ENCODE measurements at regions not wholly inside any gene's neighbourhood (a gene's known extent, or its start where the extent isn't known, plus 50 kb on each side); places are given as distances from the start of the nearest gene placed in this dataset.

DNA sequence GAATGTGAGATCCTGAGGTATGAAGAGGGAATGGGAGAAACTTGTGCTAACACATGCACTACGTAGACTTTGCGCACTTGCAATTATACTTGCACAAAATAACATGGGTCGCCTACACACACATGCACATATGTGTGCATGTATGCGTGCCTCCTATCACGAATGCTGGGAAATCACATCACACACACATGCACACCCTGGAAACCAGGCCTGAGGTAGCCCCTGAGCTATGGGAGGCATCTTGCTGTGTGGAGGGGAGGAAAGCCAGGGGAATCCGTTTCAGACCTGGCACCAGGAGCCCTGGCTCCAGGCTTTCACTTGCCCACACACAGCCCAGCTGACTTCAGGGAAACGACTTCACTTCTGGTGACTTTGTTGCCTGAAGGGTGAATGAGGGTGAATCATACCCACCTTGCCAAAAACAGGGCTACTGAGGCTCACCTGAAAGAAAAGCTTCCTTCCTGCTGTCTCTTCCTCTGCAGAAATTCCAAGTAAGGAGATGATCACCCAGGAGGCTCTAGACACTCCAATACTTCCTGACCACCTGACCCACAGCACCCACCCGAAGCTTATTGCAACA is 136.0 kb upstream of the NGF start:
- no peak for TF ChIP-seq EZH2 (IDR thresholded peaks at IDR 0.05; ENCODE audit: borderline replicate concordance, low read length)
- TF ChIP-seq, protein P1, sequence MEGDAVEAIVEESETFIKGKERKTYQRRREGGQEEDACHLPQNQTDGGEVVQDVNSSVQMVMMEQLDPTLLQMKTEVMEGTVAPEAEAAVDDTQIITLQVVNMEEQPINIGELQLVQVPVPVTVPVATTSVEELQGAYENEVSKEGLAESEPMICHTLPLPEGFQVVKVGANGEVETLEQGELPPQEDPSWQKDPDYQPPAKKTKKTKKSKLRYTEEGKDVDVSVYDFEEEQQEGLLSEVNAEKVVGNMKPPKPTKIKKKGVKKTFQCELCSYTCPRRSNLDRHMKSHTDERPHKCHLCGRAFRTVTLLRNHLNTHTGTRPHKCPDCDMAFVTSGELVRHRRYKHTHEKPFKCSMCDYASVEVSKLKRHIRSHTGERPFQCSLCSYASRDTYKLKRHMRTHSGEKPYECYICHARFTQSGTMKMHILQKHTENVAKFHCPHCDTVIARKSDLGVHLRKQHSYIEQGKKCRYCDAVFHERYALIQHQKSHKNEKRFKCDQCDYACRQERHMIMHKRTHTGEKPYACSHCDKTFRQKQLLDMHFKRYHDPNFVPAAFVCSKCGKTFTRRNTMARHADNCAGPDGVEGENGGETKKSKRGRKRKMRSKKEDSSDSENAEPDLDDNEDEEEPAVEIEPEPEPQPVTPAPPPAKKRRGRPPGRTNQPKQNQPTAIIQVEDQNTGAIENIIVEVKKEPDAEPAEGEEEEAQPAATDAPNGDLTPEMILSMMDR (conservative IDR thresholded peaks at IDR 0.05 in 1 of 2, IDR thresholded peaks at IDR 0.05 in 1 of 2; ENCODE audit: extremely low read depth in 1 of 2, insufficient read depth in 1 of 2, low read depth in 1 of 2, low read length in 2 of 2), result no peak

Measured in mammary epithelial cell (primary cell).